OCI-LY3 (cell line): ENCODE measurements at regions not wholly inside any gene's neighbourhood (a gene's known extent, or its start where the extent isn't known, plus 50 kb on each side); places are given as distances from the start of the nearest gene placed in this dataset.
"Not testable (repeated sequence)": the region's sequence is repeated elsewhere in the genome, so short reads cannot be mapped to it uniquely, and the experiment has no call there.

Experiments
- CTCF ChIP-seq: fragments of 200-600, 300-600 bp; sonication (generic); IDR thresholded peaks from 2 replicates; pipeline ENCODE4 v1.5.1; 2014; ENCODE audit warnings: antibody characterized with exemption, low read length, low read depth
- EZH2phosphoT487 ChIP-seq: fragments of 200-600 bp; shearing (Covaris generic); IDR thresholded peaks from 2 replicates; pipeline ENCODE4 v1.6.1; 2018; ENCODE audit warnings: antibody characterized with exemption, mixed run types, low read depth

- TF ChIP-seq CTCF, EZH2phosphoT487: not testable (repeated sequence)
These were observed 83.2 kb upstream of the WIPF3 start for GRCh38 chr7:29723127-29723526.
